ENCODE measurements at regions not wholly inside any gene's neighbourhood (a gene's known extent, or its start where the extent isn't known, plus 50 kb on each side); places are given as distances from the start of the nearest gene placed in this dataset.
A peak's percentile ranks its signal among the peaks of the same experiment; 100 is the strongest.

DNA sequence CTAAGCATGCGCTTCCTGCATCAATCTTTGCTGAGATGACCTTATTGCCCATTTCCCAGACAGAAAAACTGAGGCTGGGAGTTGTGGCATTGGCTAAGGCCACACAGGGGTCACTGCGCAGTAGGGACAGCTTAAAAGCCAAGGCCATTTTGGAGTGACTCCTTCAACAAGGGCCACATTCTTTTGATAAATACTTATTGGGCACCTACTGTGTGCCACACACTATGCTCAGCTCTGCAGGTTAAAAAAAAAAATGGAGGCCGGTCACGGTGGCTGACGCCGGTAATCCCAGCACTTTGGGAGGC, 108.6 kb downstream of the CEBPB start:
- Histone ChIP-seq H3K27me3 (no peaks in the 10 kb centered on the region), H3K36me3 (no peaks in the 10 kb centered on the region), H3K9me3 (no peaks in the 10 kb centered on the region), H3K4me1 (peaks cover 6 to 9% (median 7%) of the 10 kb centered on the region in 4 donors), H3K4me3 (no peak overlapping the region), H3K27ac (no peak overlapping the region)
- in situ Hi-C loops (cut with MboI; ENCODE audit: low pct_ligation_motif_present in 1 of 4, low pct_unique_long_range_greater_than_20kb in 1 of 4, low sequenced_read_pairs in 3 of 4) = loop anchor here in 1 of 4 donors (25.0 kb wide), 1 partner anchor 163 kb away; no protein-coding TSS in a partner anchor
- 92% methylated on average over 6 of the region's 6 CpGs; no CpG with 5 or more reads in 1 of the 2 donors for WGBS, 2 donors (ENCODE audit: low coverage in 1 of 2)
- intact Hi-C loops (cut with DNase I; ENCODE audit: low total_unique reads) = no loop called here
- TF ChIP-seq POLR2AphosphoS5 (IDR thresholded peaks at IDR 0.05) = no peak
- no peak for TF ChIP-seq POLR2A (IDR thresholded peaks at IDR 0.05)
- TF ChIP-seq, protein P1, sequence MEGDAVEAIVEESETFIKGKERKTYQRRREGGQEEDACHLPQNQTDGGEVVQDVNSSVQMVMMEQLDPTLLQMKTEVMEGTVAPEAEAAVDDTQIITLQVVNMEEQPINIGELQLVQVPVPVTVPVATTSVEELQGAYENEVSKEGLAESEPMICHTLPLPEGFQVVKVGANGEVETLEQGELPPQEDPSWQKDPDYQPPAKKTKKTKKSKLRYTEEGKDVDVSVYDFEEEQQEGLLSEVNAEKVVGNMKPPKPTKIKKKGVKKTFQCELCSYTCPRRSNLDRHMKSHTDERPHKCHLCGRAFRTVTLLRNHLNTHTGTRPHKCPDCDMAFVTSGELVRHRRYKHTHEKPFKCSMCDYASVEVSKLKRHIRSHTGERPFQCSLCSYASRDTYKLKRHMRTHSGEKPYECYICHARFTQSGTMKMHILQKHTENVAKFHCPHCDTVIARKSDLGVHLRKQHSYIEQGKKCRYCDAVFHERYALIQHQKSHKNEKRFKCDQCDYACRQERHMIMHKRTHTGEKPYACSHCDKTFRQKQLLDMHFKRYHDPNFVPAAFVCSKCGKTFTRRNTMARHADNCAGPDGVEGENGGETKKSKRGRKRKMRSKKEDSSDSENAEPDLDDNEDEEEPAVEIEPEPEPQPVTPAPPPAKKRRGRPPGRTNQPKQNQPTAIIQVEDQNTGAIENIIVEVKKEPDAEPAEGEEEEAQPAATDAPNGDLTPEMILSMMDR (IDR thresholded peaks at IDR 0.05) = no peak
- TF ChIP-seq EP300 (IDR thresholded peaks at IDR 0.05; ENCODE audit: low read depth) = no peak
- no peak for DNase-seq

DNA sequence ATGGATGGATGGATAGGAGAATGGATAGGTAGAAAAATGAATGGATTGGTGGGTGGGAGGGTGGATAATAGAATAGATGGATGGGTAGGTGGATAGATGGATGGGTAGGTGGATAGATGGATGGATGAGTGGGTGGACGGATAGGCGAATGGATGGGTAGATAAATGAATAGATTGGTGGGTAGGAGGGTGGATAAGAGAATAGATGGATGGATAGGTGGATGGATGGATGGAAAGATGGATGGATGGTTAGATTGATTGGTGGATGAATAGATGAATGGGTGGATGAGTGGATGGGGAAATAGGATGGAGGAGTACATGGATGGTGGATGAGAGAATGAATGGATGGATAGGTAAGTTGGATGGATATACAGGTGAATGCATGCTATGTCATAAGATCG, 110.5 kb downstream of the CEBPB start:
- in situ Hi-C loops (cut with MboI; ENCODE audit: low pct_ligation_motif_present in 1 of 4, low pct_unique_long_range_greater_than_20kb in 1 of 4, low sequenced_read_pairs in 3 of 4) = no loop called here
- H3K27me3 ChIP-seq = no peaks in the 10 kb centered on the region
- no peak for DNase-seq
- intact Hi-C loops (cut with DNase I; ENCODE audit: low total_unique reads) = no loop called here
- TF ChIP-seq POLR2AphosphoS5 (IDR thresholded peaks at IDR 0.05) (no peak), EP300 (IDR thresholded peaks at IDR 0.05; ENCODE audit: low read depth) (no peak), POLR2A (IDR thresholded peaks at IDR 0.05) (no peak)
- TF ChIP-seq, protein P1 (IDR thresholded peaks at IDR 0.05) = no peak
- WGBS, 2 donors (ENCODE audit: low coverage in 1 of 2) = 93 to 95% methylated on average over 3 of the region's 3 CpGs
- no peak overlapping the region for H3K4me3 ChIP-seq
- no peaks in the 10 kb centered on the region for H3K9me3 ChIP-seq
- H3K27ac ChIP-seq = no peak overlapping the region
- no peaks in the 10 kb centered on the region for H3K36me3 ChIP-seq
- peaks cover 17 to 28% (median 23%) of the 10 kb centered on the region in 4 donors for H3K4me1 ChIP-seq

DNA sequence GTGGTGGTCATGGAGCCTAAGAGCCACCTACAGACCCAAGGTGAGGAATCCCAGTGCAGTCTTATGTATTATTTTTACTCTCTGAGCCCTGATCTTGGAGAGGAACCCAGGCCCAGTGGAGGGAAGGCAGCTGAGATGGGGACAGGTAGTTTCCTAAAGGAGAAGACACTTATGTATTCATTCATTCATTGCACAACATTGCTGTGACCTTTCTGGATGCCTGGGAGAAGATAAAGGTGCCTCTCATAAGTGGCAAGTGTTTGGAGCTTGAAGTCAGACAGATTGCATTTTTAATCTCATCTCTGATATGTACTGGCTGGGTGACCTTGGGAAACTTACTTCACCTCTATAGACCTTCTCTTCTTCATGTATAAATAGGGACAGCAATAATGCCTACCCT, 111.1 kb downstream of the CEBPB start:
- no peak for TF ChIP-seq POLR2A (IDR thresholded peaks at IDR 0.05)
- no peak for TF ChIP-seq POLR2AphosphoS5 (IDR thresholded peaks at IDR 0.05)
- TF ChIP-seq, protein P1 (IDR thresholded peaks at IDR 0.05) = no peak
- no peak for TF ChIP-seq EP300 (IDR thresholded peaks at IDR 0.05; ENCODE audit: low read depth)
- Histone ChIP-seq H3K27ac (no peak overlapping the region), H3K36me3 (no peaks in the 10 kb centered on the region), H3K4me3 (no peak overlapping the region), H3K27me3 (no peaks in the 10 kb centered on the region), H3K4me1 (peaks cover 23 to 33% (median 29%) of the 10 kb centered on the region in 4 donors), H3K9me3 (no peaks in the 10 kb centered on the region)
- intact Hi-C loops (cut with DNase I; ENCODE audit: low total_unique reads) = no loop called here
- in situ Hi-C loops (cut with MboI; ENCODE audit: low pct_ligation_motif_present in 1 of 4, low pct_unique_long_range_greater_than_20kb in 1 of 4, low sequenced_read_pairs in 3 of 4) = no loop called here
- DNase-seq = no peak

DNA sequence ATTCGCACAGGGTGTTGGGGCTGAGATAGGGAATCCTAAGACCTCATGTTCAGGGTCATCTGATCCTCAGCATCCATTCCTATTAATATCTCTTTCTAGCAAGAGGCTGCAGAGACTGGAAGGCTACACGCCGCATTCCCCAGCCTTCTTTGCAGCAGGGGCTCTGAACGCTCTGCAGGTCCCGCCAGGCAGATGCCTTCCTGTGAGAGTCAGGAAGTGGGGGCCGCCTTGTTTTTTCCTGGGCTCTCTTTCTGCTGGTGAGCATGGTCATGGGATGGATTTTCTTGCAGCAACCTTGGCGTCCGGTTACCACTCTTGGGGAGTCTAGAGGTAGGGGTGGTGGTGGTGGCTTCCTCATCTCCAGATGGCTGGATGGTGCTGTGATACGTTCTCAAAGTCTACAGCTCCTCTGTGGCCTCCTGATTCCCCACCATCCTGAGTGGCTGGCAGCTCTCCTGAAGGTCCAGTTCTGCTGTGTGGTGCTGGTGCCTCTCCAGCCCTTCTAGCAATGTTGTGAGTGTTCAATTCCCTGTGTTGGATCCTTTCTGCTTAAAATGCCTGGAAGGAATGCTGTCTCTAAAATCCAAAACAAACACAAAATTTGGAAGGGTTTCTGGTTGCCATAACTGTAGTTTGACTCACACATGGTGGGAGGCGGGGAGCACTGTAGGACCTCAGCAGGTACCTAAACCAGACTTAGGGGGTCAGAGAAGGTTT, 111.9 kb downstream of the CEBPB start:
- Histone ChIP-seq H3K36me3 (no peaks in the 10 kb centered on the region), H3K27me3 (no peaks in the 10 kb centered on the region), H3K9me3 (no peaks in the 10 kb centered on the region), H3K4me3 (no peak overlapping the region), H3K4me1 (peaks cover 27 to 39% (median 34%) of the 10 kb centered on the region in 4 donors), H3K27ac (peak overlapping the region; percentile 87 to 90 (median 88))
- in situ Hi-C loops (cut with MboI; ENCODE audit: low pct_ligation_motif_present in 1 of 4, low pct_unique_long_range_greater_than_20kb in 1 of 4, low sequenced_read_pairs in 3 of 4) = no loop called here
- intact Hi-C loops (cut with DNase I; ENCODE audit: low total_unique reads) = no loop called here
- no peak for DNase-seq
- TF ChIP-seq, protein P1 (IDR thresholded peaks at IDR 0.05) = no peak
- TF ChIP-seq POLR2AphosphoS5 (IDR thresholded peaks at IDR 0.05) (no peak), EP300 (IDR thresholded peaks at IDR 0.05; ENCODE audit: low read depth) (no peak), POLR2A (IDR thresholded peaks at IDR 0.05) (no peak)
- 72 to 83% methylated on average over 1 to 10 of the region's 10 CpGs for WGBS, 2 donors (ENCODE audit: low coverage in 1 of 2)
